Endothelial cell of umbilical vein (primary cell): ENCODE measurements at regions not wholly inside any gene's neighbourhood (a gene's known extent, or its start where the extent isn't known, plus 50 kb on each side); places are given as distances from the start of the nearest gene placed in this dataset.

Experiments used
- BruUV-seq: library from RNA; stranded (reverse); fragments of 400-500 nt; replicated peaks from 2 replicates; lab custom pipeline; 2021; lab: Mats Ljungman, UMichigan
- CTCF ChIA-PET: fragments of 300-600, 350-600 bp; sonication (Branson Sonifier 250); formaldehyde crosslinking; loops from one replicate; lab custom pipeline; 2021; ENCODE audit warnings: antibody characterized with exemption, inconsistent platforms; lab: Charles Lee
- POLR2A ChIA-PET: fragments of 300-600, 350-600 bp; sonication (Branson Sonifier 250); formaldehyde crosslinking; loops from one replicate; lab custom pipeline; 2021; ENCODE audit warnings: antibody characterized with exemption, inconsistent platforms; lab: Charles Lee
- DNase-seq: peaks from one replicate; pipeline ENCODE4 v3.0.0-alpha.2; 2011; ENCODE audit warnings: low read depth, low spot score
- FAIRE-seq: peaks from 2 replicates; lab custom pipeline; 2011; peaks lifted over from hg19 to GRCh38; lab: Jason Lieb, UNC
- H2AFZ ChIP-seq: 2 replicates; pipeline ENCODE4 v1.6.0; 2012; ENCODE audit warnings: low read depth, low read length, control low read depth, inconsistent platforms
- H3K27ac ChIP-seq: 2 replicates; pipeline ENCODE4 v1.5.1; 2011; ENCODE audit warnings: low read depth, mild to moderate bottlenecking, control low read depth, low read length, moderate library complexity; ENCODE audit not compliant: insufficient read depth
- H3K27me3 ChIP-seq, 2 experiments: 2 replicates each; pipeline versions ENCODE4 v1.6.0 to v1.6.1; 2011; ENCODE audit warnings: low read length in 2 of 2, mixed read lengths in 1 of 2; ENCODE audit not compliant: control insufficient read depth in 2 of 2, insufficient read depth in 2 of 2
- H3K36me3 ChIP-seq, 2 experiments: 2 replicates in 1 of 2; 3 replicates in 1 of 2; pipeline ENCODE4 v1.5.1; 2011; ENCODE audit warnings: low read length in 2 of 2, mild to moderate bottlenecking in 1 of 2, moderate library complexity in 1 of 2; ENCODE audit not compliant: control insufficient read depth in 2 of 2, insufficient read depth in 2 of 2; ENCODE audit errors: extremely low read depth in 1 of 2
- H3K4me1 ChIP-seq: 3 replicates; pipeline ENCODE4 v1.5.1; 2011; ENCODE audit warnings: mild to moderate bottlenecking, low read length; ENCODE audit not compliant: control insufficient read depth, insufficient read depth; ENCODE audit errors: extremely low read depth
- H3K4me2 ChIP-seq: 2 replicates; pipeline ENCODE4 v1.6.1; 2011; ENCODE audit warnings: low read length, control low read depth, mixed read lengths; ENCODE audit not compliant: insufficient read depth
- H3K4me3 ChIP-seq, 3 experiments: fragments of 200-600 bp in 1 of 3; sonication (generic), shearing (Covaris generic) in 1 of 3; replicated peaks in 1 of 3; 2 replicates each; pipeline ENCODE4 v1.5.1; 2011 to 2016; ENCODE audit warnings: control low read depth in 3 of 3, low read length in 3 of 3, mild to moderate bottlenecking in 2 of 3, inconsistent platforms in 1 of 3, low read depth in 1 of 3, moderate library complexity in 1 of 3; ENCODE audit not compliant: insufficient read depth in 1 of 3
- H3K79me2 ChIP-seq: 2 replicates; pipeline ENCODE4 v1.6.0; 2012; ENCODE audit warnings: low read length, inconsistent platforms; ENCODE audit not compliant: control insufficient read depth, insufficient read depth
- H3K9ac ChIP-seq: replicated peaks from 2 replicates; pipeline ENCODE3; 2011; ENCODE audit warnings: low read length, control low read depth; ENCODE audit not compliant: insufficient read depth; ENCODE audit errors: extremely low read depth
- H3K9me1 ChIP-seq: replicated peaks from 3 replicates; pipeline ENCODE4 v1.6.0; 2011; ENCODE audit warnings: mild to moderate bottlenecking, low read length; ENCODE audit not compliant: control insufficient read depth, insufficient read depth; ENCODE audit errors: extremely low read depth
- H3K9me3 ChIP-seq: replicated peaks from 2 replicates; pipeline ENCODE4 v1.5.1; 2012; ENCODE audit warnings: low read length, inconsistent platforms; ENCODE audit not compliant: control insufficient read depth, insufficient read depth
- H4K20me1 ChIP-seq: replicated peaks from 2 replicates; pipeline ENCODE3; 2011; ENCODE audit warnings: mild to moderate bottlenecking, low read length; ENCODE audit not compliant: control insufficient read depth, insufficient read depth; ENCODE audit errors: extremely low read depth
- CTCF ChIP-seq, 2 donors: IDR thresholded peaks; 1 replicate in 1 of 2; 2 replicates in 1 of 2; pipeline ENCODE4 v1.5.1; 2011; ENCODE audit warnings: low read length in 2 of 2, mild to moderate bottlenecking in 2 of 2, moderate library complexity in 2 of 2, control low read depth in 1 of 2, inconsistent platforms in 1 of 2, low read depth in 1 of 2; ENCODE audit not compliant: insufficient read depth in 1 of 2; ENCODE audit errors: extremely low read depth in 1 of 2
- EZH2 ChIP-seq: IDR thresholded peaks from 2 replicates; pipeline ENCODE4 v1.6.1; 2012; ENCODE audit warnings: borderline replicate concordance, low read depth, mild to moderate bottlenecking, moderate library complexity, low read length, inconsistent platforms; ENCODE audit not compliant: severe bottlenecking
- FOS ChIP-seq: IDR thresholded peaks from 2 replicates; pipeline ENCODE4 v1.6.1; 2011; ENCODE audit warnings: mild to moderate bottlenecking, low read length, moderate library complexity, borderline replicate concordance; ENCODE audit not compliant: insufficient read depth
- GATA2 ChIP-seq: IDR thresholded peaks from 2 replicates; pipeline ENCODE4 v1.7.0; 2011; ENCODE audit warnings: low read depth, mild to moderate bottlenecking, moderate library complexity, mixed read lengths, low read length; ENCODE audit not compliant: insufficient read length, insufficient read depth
- JUN ChIP-seq: IDR thresholded peaks from 2 replicates; pipeline ENCODE4 v1.6.1; 2011; ENCODE audit warnings: borderline replicate concordance, low read depth; ENCODE audit not compliant: insufficient read length, insufficient read depth
- MAX ChIP-seq: IDR thresholded peaks from 2 replicates; pipeline ENCODE4 v1.6.1; 2011; ENCODE audit not compliant: insufficient read depth, insufficient read length
- MYC ChIP-seq: IDR thresholded peaks from one replicate; pipeline ENCODE4 v1.6.1; 2011; ENCODE audit warnings: mild to moderate bottlenecking, low read depth, low read length
- POLR2A ChIP-seq: IDR thresholded peaks from 2 replicates; pipeline ENCODE4 v1.6.1; 2012; ENCODE audit warnings: low read depth, mild to moderate bottlenecking, control low read depth, low read length
- POLR2AphosphoS5 ChIP-seq: IDR thresholded peaks from 2 replicates; pipeline ENCODE4 v1.6.1; 2012; ENCODE audit warnings: low read depth, mild to moderate bottlenecking, control low read depth, low read length, moderate library complexity; ENCODE audit not compliant: insufficient read depth
- dilution Hi-C: fragments of 300-500 bp; cut with MboI; formaldehyde crosslinking; loops from one replicate; pipeline ENCODE4 v1.15.0; 2019; ENCODE audit warnings: low sequenced_read_pairs; ENCODE audit not compliant: extremely low pct_ligation_motif_present
- intact Hi-C: fragments of 100-400 bp; cut with micrococcal nuclease; formaldehyde crosslinking; loops from one replicate; pipeline ENCODE4 v1.10.0; 2022

DNA sequence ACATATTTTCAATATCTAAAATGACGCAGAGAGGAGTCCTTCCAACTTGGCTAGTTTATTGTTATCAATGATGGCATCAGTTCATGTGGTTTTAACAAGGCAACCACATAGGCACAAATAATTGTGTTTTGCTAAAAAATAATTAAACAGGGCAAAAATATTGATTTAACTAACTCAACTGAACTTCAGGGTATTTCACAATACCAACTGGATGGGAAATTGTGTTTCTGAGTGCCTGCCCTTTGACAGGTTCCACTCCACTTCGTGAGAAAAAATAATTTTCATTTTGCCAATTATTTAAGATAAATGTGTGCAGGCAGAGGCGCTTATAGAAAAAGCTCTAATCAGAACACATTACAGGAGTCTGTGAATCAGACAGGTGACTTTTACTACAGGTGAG, 689.3 kb upstream of the CCDC54 start:
- Histone ChIP-seq H3K9me1 (no peaks in the 10 kb centered on the region), H3K9me3 (no peaks in the 10 kb centered on the region), H3K36me3 (no peaks in the 10 kb centered on the region), H3K27me3 (no peaks in the 10 kb centered on the region), H4K20me1 (no peaks in the 10 kb centered on the region), H2AFZ (no peak overlapping the region), H3K4me2 (no peak overlapping the region), H3K9ac (no peak overlapping the region), H3K4me1 (no peaks in the 10 kb centered on the region), H3K79me2 (no peaks in the 10 kb centered on the region), H3K27ac (no peak overlapping the region), H3K4me3 (no peak overlapping the region)
- ChIA-PET CTCF (interaction anchor here (1.8 kb wide), 1 partner anchor 16 kb away, joined by 4 read pairs; no protein-coding TSS in a partner anchor), POLR2A (no interaction called here)
- no peak for FAIRE-seq
- intact Hi-C loops (no loop called here), dilution Hi-C loops (no loop called here)
- DNase-seq, result no peak
- no TSS peak for BruUV-seq
- TF ChIP-seq POLR2AphosphoS5 (no peak), EZH2 (no peak), JUN (no peak), MAX (no peak)

- H3K4me3 ChIP-seq, result no peak overlapping the region
- BruUV-seq, result no TSS peak
- H3K27me3 ChIP-seq, result no peaks in the 10 kb centered on the region
- ChIA-PET POLR2A (no interaction called here), CTCF (interaction anchor here (1.2 to 1.8 kb wide), 2 partner anchors 15 to 29 kb away, joined by 4 to 5 read pairs; no protein-coding TSS in a partner anchor)
- no peaks in the 10 kb centered on the region for H3K9me3 ChIP-seq
- no peak overlapping the region for H3K27ac ChIP-seq
- dilution Hi-C loops (no loop called here), intact Hi-C loops (no loop called here)
- TF ChIP-seq MAX (no peak), CTCF (IDR thresholded peaks at IDR 0.05; ENCODE audit: extremely low read depth in 1 of 2, insufficient read depth in 1 of 2, low read depth in 1 of 2, low read length in 2 of 2) (no peak), FOS (no peak), EZH2 (no peak), GATA2 (no peak), POLR2A (no peak), POLR2AphosphoS5 (no peak), JUN (no peak), MYC (no peak)
- no peak overlapping the region for H2AFZ ChIP-seq
- H3K4me1 ChIP-seq, result no peaks in the 10 kb centered on the region
- no peak overlapping the region for H3K9ac ChIP-seq
- no peaks in the 10 kb centered on the region for H4K20me1 ChIP-seq
- no peaks in the 10 kb centered on the region for H3K9me1 ChIP-seq
- no peaks in the 10 kb centered on the region for H3K36me3 ChIP-seq
- H3K79me2 ChIP-seq, result no peaks in the 10 kb centered on the region
- no peak for FAIRE-seq
- DNase-seq, result no peak
- no peak overlapping the region for H3K4me2 ChIP-seq
These were observed 688.8 kb upstream of the CCDC54 start for GRCh38 chr3:106688464-106688863.
